NT2/D1 (cell line): ENCODE measurements at regions not wholly inside any gene's neighbourhood (a gene's known extent, or its start where the extent isn't known, plus 50 kb on each side); places are given as distances from the start of the nearest gene placed in this dataset.

ENCODE experiments used
- SUZ12 ChIP-seq: IDR thresholded peaks from 2 replicates; pipeline ENCODE4 v1.6.1; 2011; ENCODE audit not compliant: insufficient read length, insufficient read depth; ENCODE audit errors: extremely low read depth
- YY1 ChIP-seq: IDR thresholded peaks from 2 replicates; pipeline ENCODE4 v1.6.1; 2011; ENCODE audit not compliant: insufficient read length, insufficient read depth
- ZNF274 ChIP-seq: IDR thresholded peaks from 2 replicates; pipeline ENCODE4 v1.6.1; 2011; ENCODE audit warnings: mild to moderate bottlenecking, low read depth, low read length

- TF ChIP-seq YY1 (no peak), ZNF274 (no peak), SUZ12 (no peak)
Measured at GRCh38 chr2:114238910-114239559, 203.4 kb upstream of the DPP10 start.
